ENCODE measurements at regions not wholly inside any gene's neighbourhood (a gene's known extent, or its start where the extent isn't known, plus 50 kb on each side); places are given as distances from the start of the nearest gene placed in this dataset.

DNA sequence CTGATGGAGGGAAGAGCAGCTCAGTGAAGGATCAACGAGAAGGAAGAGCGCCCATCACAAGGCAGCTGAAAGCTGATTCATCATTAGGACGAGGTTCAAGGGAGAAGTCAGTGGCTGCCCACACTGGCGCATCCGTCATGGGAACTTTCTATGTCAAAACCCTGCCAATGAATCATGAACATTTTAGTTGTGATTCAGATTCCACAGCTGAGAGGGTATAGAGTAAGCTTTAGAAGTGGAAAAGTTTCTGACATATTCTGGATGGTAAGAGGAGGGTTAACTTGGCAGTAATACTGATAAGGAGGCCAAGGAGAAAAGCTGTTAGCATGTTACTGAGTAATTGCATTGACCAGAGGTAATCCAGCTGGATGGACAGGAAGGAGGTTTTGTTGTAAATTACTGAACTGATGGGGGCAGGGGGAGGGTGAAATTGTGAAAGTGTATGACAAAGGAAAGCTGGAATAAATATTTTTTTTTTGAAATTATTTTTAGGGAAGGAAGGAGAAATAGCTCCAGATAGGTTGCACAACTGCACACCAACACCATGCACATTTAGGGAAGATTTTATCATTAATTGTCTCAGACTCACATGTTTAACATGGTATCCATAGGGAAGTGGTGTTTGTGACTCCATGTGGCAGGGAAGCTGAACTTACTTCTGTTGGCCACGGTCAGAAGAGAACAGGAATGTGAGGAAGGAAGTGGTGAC, 78.3 kb upstream of the NRP1 start:
- H3K9me3 ChIP-seq: 0 out of 2 replicates have a peak, but pooled peaks cover 3% of the 10 kb centered on the region
- H3K4me3 ChIP-seq: no peak overlapping the region
- no peak overlapping the region for H3K27ac ChIP-seq
- H4K20me1 ChIP-seq: no peaks in the 10 kb centered on the region
- TF ChIP-seq Cebpa-rat (IDR thresholded peaks at IDR 0.05): no peak
- H3K36me3 ChIP-seq: no peaks in the 10 kb centered on the region
- peak overlapping the region; percentile 41 for H3K4me2 ChIP-seq
- peaks cover 10% of the 10 kb centered on the region; the same call in 1 of the 2 replicates for H3K4me1 ChIP-seq
- H3K9ac ChIP-seq: no peak overlapping the region
- no peaks in the 10 kb centered on the region for H3K27me3 ChIP-seq

DNA sequence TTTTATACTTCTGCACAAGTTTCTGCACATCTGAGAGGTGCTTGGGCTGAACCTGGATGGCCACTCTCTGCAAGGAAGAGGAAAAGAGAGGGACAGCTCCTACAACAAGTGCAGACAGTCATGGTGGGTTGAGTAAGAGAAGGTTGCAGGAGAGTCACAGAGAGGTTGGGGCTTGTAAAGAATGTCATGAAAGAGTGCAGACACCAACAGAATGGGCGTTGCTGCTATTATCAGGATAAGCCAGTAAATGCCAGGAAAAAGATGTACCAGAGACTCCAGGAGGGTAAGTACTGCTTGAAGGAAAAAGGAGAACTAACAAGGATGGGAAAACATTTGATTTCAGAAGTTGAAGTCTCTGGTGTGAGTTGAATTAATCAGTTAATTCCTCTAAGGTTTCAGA, 77.8 kb upstream of the NRP1 start:
- Histone ChIP-seq H3K9ac (no peak overlapping the region), H4K20me1 (no peaks in the 10 kb centered on the region), H3K4me1 (peaks cover 10% of the 10 kb centered on the region; the same call in 1 of the 2 replicates), H3K4me2 (no peak overlapping the region), H3K27ac (no peak overlapping the region), H3K9me3 (0 out of 2 replicates have a peak, but pooled peaks cover 3% of the 10 kb centered on the region), H3K27me3 (no peaks in the 10 kb centered on the region), H3K36me3 (no peaks in the 10 kb centered on the region), H3K4me3 (no peak overlapping the region)
- TF ChIP-seq Cebpa-rat (IDR thresholded peaks at IDR 0.05): no peak

DNA sequence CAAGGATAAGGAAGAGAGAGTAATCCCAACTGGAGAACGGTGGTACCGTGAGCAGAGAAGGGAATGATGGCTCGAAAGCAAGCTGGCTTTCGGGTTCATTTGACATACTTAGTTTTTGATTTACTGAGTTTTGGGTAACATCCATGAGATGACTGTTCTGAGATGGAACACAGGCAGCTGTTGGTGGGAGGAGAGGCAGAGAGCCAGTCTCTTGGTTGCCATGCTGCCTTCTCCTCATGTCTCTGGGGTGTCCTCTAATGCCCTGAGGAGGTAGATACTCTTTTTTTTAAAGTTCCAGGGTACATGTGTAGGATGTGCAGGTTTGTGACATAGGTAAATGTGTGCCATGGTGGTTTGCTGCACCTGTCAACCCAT, 76.4 kb upstream of the NRP1 start:
- Histone ChIP-seq H3K9ac (no peak overlapping the region), H3K4me2 (no peak overlapping the region), H3K27me3 (no peaks in the 10 kb centered on the region), H3K36me3 (no peaks in the 10 kb centered on the region), H3K4me3 (no peak overlapping the region), H4K20me1 (no peaks in the 10 kb centered on the region), H3K27ac (no peak overlapping the region), H3K9me3 (0 out of 2 replicates have a peak, but pooled peaks cover 3% of the 10 kb centered on the region), H3K4me1 (peaks cover 10% of the 10 kb centered on the region; the same call in 1 of the 2 replicates)
- TF ChIP-seq Cebpa-rat (IDR thresholded peaks at IDR 0.05): no peak

DNA sequence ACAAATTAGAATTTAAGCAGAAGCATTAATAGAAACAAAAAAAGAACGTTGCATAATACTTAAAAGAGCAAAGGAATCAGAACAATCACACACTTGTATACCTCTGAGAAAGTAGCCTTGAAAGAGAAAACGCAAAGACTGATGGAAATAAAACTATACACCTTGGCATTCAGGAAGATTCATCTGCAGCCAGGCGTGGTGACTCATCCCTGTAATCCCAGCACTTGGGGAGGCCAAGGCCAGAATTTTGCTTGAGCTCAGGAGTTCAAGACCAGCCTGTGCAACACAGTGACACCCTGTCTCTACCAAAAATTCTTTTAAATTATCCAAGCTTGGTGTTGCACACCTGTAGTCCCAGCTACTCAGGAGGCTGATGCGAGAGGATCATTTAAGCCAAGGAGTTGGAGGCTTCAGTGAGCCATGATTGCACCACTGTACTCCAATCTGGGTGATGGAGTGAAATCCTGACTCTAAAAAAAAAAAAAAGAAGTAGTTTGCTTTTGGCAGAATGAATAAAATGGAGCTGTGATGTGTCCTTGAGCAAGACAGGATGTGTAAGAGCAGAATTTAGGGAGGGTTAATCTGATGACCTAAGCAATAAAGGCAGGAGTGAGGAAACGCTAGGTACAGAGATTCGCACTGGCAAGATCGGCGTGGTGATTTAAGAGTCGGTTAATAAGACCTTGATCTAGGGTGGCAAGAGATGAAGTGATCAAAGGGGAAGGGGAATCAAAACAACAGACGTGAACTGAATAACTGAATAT, 75.8 kb upstream of the NRP1 start:
- Histone ChIP-seq H3K36me3 (no peaks in the 10 kb centered on the region), H3K4me3 (no peak overlapping the region), H3K4me1 (peaks cover 10% of the 10 kb centered on the region; the same call in 1 of the 2 replicates), H3K9me3 (0 out of 2 replicates have a peak, but pooled peaks cover 3% of the 10 kb centered on the region), H3K4me2 (no peak overlapping the region), H4K20me1 (no peaks in the 10 kb centered on the region), H3K9ac (no peak overlapping the region), H3K27ac (no peak overlapping the region), H3K27me3 (no peaks in the 10 kb centered on the region)
- no peak for TF ChIP-seq Cebpa-rat (IDR thresholded peaks at IDR 0.05)

DNA sequence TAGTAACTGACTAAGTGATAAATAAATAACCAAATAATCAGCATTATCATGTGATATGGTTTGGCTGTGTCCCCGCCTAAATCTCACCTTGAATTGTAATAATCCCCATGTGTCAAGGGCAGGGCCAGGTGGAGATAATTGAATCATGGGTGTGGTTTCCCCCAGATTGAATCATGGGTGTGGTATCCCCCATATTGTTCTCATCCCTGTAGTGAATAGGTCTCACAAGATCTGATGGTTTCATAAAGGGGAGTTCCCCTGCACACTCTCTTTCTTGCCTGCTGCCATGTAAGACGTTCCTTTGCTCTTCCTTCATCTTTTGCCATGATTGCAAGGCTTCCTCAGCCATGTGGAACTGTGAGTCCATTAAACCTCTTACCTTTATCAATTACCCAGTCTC, 72.1 kb upstream of the NRP1 start:
- Histone ChIP-seq H3K4me3 (no peak overlapping the region), H3K36me3 (no peaks in the 10 kb centered on the region), H3K27ac (no peak overlapping the region), H3K4me2 (no peak overlapping the region), H3K27me3 (no peaks in the 10 kb centered on the region), H3K9ac (no peak overlapping the region), H3K9me3 (no peaks in the 10 kb centered on the region), H4K20me1 (no peaks in the 10 kb centered on the region), H3K4me1 (no peaks in the 10 kb centered on the region)
- TF ChIP-seq Cebpa-rat (IDR thresholded peaks at IDR 0.05): no peak

DNA sequence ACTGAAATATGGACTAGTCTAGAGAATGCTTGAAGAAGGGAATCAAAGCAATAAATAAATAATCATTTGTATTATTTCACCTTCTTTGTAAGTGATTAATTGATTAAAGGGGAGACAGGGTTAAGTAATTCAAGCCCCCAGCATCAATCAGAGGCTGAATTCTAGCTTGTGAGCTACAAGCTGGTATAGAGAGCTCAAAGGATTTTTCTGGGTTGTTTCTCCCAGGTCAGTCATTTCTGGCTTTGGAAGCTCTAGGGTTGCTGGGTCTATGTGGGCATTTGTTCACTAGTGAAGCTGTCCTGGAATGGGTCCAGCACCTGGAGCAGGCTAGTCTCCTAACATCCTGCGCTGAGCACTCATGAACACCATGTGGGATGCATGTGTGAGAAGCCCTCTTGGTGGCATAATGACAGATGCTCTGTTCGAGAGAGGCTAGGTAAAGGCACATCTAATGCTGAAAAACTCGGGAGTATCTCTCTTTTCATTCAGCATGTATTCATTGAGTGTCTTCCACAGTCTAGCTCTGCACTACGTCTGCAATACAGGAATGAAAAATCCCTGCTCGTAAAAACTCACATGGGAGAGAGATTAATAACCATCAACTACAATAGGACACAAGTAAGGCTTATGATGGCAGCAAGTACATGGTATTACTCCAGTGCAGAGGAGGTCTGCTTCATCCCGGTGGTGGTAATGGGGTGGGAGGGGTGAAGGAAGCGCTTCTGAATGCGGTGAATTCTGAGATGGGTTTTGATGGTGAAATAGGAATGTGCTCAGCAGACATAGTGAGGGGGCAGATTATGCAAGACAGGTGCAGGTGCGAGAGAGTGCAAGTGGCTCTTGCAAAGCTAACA, 68.0 kb upstream of the NRP1 start:
- no peaks in the 10 kb centered on the region for H3K27me3 ChIP-seq
- no peaks in the 10 kb centered on the region for H3K4me1 ChIP-seq
- no peak overlapping the region for H3K27ac ChIP-seq
- no peak overlapping the region for H3K9ac ChIP-seq
- no peak overlapping the region for H3K4me3 ChIP-seq
- TF ChIP-seq Cebpa-rat (IDR thresholded peaks at IDR 0.05): no peak
- H4K20me1 ChIP-seq: no peaks in the 10 kb centered on the region
- H3K4me2 ChIP-seq: no peak overlapping the region
- H3K36me3 ChIP-seq: no peaks in the 10 kb centered on the region
- H3K9me3 ChIP-seq: peaks cover 2% of the 10 kb centered on the region

DNA sequence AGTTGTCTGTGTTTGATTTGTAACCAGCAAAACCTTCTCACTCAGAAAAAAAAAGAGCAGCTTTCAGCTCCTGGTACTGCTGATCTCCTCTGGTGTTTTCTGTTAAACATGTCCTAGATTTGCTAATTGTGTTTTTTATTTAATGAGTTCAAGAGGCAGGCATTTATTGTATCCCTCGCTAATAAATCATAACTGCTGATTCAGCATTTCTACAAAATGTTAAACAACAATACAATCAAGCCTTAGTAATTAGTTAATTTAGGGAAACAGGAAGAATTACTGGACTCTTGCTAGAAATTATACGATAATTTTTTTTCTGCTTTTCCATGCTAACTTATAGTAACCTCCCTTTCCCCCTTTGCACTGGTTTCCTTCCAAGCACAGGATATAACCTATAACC, 66.8 kb upstream of the NRP1 start:
- no peaks in the 10 kb centered on the region for H4K20me1 ChIP-seq
- no peak overlapping the region for H3K9ac ChIP-seq
- H3K9me3 ChIP-seq: peaks cover 14% of the 10 kb centered on the region
- no peak overlapping the region for H3K4me2 ChIP-seq
- no peaks in the 10 kb centered on the region for H3K36me3 ChIP-seq
- H3K4me3 ChIP-seq: no peak overlapping the region
- H3K27me3 ChIP-seq: no peaks in the 10 kb centered on the region
- no peak overlapping the region for H3K27ac ChIP-seq
- H3K4me1 ChIP-seq: no peaks in the 10 kb centered on the region
- TF ChIP-seq Cebpa-rat (IDR thresholded peaks at IDR 0.05): no peak

DNA sequence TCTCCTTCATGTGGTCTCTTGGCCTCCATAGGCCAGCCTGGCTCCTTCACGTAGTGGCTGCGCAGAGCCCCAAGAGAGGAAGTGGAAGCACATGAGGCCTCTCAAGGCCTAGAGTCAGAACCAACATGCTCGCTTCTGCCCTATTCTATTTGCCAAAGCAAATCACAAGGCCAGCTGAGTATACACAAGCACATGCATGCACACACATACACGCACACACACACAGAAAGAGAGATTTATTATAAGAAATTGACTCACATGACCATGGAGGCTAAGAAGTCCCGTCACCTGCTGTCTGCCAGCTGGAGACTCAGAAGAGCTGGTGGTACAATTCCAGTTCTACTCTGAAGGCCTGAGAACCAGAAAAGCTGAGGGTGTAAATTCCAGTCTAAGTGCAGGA, 64.3 kb upstream of the NRP1 start:
- Histone ChIP-seq H3K27ac (no peak overlapping the region), H3K9me3 (peaks cover 24% of the 10 kb centered on the region), H3K36me3 (no peaks in the 10 kb centered on the region), H3K4me1 (no peaks in the 10 kb centered on the region), H3K4me3 (no peak overlapping the region), H4K20me1 (no peaks in the 10 kb centered on the region), H3K4me2 (no peak overlapping the region), H3K27me3 (no peaks in the 10 kb centered on the region), H3K9ac (no peak overlapping the region)
- no peak for TF ChIP-seq Cebpa-rat (IDR thresholded peaks at IDR 0.05)

DNA sequence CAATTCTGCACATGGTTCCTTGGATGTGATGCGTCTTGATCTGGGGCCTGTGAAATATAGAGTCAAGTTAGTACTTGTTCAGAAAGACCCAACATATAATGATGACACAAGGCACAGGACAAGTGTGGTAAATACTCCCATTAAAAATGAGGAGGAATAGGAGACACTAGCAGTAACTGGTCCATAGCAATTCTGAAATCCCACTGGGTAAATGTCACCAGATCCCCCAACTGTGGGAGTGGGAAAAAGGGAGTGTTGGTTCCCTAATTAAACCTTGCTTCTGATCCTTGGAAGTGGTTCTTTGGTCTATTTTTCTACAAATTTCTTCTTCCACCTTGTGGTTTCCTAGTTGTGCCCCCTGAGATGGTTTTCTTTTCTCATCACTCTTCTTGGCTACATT, 62.5 kb upstream of the NRP1 start:
- Histone ChIP-seq H4K20me1 (no peaks in the 10 kb centered on the region), H3K4me1 (no peaks in the 10 kb centered on the region), H3K27ac (no peak overlapping the region), H3K9me3 (peaks cover 24% of the 10 kb centered on the region), H3K4me3 (no peak overlapping the region), H3K4me2 (no peak overlapping the region), H3K9ac (no peak overlapping the region), H3K27me3 (no peaks in the 10 kb centered on the region), H3K36me3 (no peaks in the 10 kb centered on the region)
- TF ChIP-seq Cebpa-rat (IDR thresholded peaks at IDR 0.05): no peak
